PC-9 (cell line): ENCODE measurements at regions not wholly inside any gene's neighbourhood (a gene's known extent, or its start where the extent isn't known, plus 50 kb on each side); places are given as distances from the start of the nearest gene placed in this dataset.

Experiments used
- BruUV-seq: library from RNA; stranded (reverse); fragments of 400-500 nt; replicated peaks from 2 replicates; lab custom pipeline; 2021; lab: Mats Ljungman, UMichigan
- CTCF ChIA-PET: fragments of 300-600 bp; sonication (Branson Sonifier 250); formaldehyde crosslinking; loops from one replicate; lab custom pipeline; 2022; ENCODE audit warnings: antibody characterized with exemption; lab: Charles Lee
- POLR2A ChIA-PET: fragments of 300-600 bp; sonication (Branson Sonifier 250); formaldehyde crosslinking; loops from one replicate; lab custom pipeline; 2022; ENCODE audit warnings: antibody characterized with exemption; ENCODE audit not compliant: unreplicated experiment; lab: Charles Lee
- DNase-seq, 2 experiments: peaks; one replicate each; pipeline versions ENCODE4 v3.0.0 to v3.0.0-alpha.2; 2015 to 2022; ENCODE audit warnings: mixed read lengths in 1 of 2
- H2AFZ ChIP-seq: fragments of 200-600 bp; sonication (generic); 2 replicates; pipeline ENCODE4 v1.8.1; 2017; ENCODE audit warnings: antibody characterized with exemption
- H3F3A ChIP-seq: fragments of 200-600 bp; sonication (generic); 2 replicates; pipeline ENCODE4 v1.8.1; 2017; ENCODE audit warnings: antibody characterized with exemption, mild to moderate bottlenecking, low read depth; ENCODE audit not compliant: insufficient read depth
- H3K27ac ChIP-seq: fragments of 200-600 bp; sonication (generic); 2 replicates; pipeline ENCODE4 v1.6.1; 2016; ENCODE audit warnings: mixed run types
- H3K27me3 ChIP-seq: fragments of 200-600 bp; sonication (generic); 2 replicates; pipeline ENCODE4 v1.6.1; 2016; ENCODE audit warnings: low read depth, mixed run types; ENCODE audit not compliant: insufficient read depth
- H3K36me3 ChIP-seq: fragments of 200-600 bp; sonication (generic); 2 replicates; pipeline ENCODE4 v1.6.1; 2016; ENCODE audit warnings: low read depth, mixed run types
- H3K4me1 ChIP-seq: fragments of 200-600 bp; sonication (generic); replicated peaks from 2 replicates; pipeline ENCODE4 v1.6.1; 2016; ENCODE audit warnings: mixed run types; ENCODE audit not compliant: insufficient read depth
- H3K4me2 ChIP-seq: fragments of 200-600 bp; sonication (generic); 2 replicates; pipeline ENCODE4 v1.6.1; 2017; ENCODE audit warnings: mixed run types
- H3K4me3 ChIP-seq: fragments of 200-600 bp; sonication (generic); 2 replicates; pipeline ENCODE4 v1.6.1; 2016; ENCODE audit warnings: mixed run types
- H3K79me2 ChIP-seq: fragments of 200-600 bp; sonication (generic); 2 replicates; pipeline ENCODE4 v1.6.1; 2017; ENCODE audit warnings: low read depth, mixed run types
- H3K9me2 ChIP-seq: fragments of 200-600 bp; sonication (generic); 2 replicates; pipeline ENCODE4 v1.8.1; 2017; ENCODE audit warnings: mild to moderate bottlenecking; ENCODE audit not compliant: insufficient read depth
- H3K9me3 ChIP-seq: fragments of 200-600 bp; sonication (generic); 2 replicates; pipeline ENCODE4 v1.8.1; 2016; ENCODE audit warnings: low read depth; ENCODE audit not compliant: insufficient read depth
- H4K20me1 ChIP-seq: fragments of 200-600 bp; sonication (generic); 2 replicates; pipeline ENCODE4 v1.8.1; 2017; ENCODE audit not compliant: insufficient read depth
- CTCF ChIP-seq: fragments of 200-600 bp; sonication (generic); conservative IDR thresholded peaks from 2 replicates; pipeline ENCODE4 v1.6.1; 2017; ENCODE audit warnings: mixed run types, antibody characterized with exemption, mild to moderate bottlenecking, moderate library complexity
- EZH2 ChIP-seq: fragments of 200-600 bp; sonication (generic); IDR thresholded peaks from 2 replicates; pipeline ENCODE4 v1.8.0; 2017; ENCODE audit warnings: antibody characterized with exemption, low read depth
- intact Hi-C: fragments of 100-400 bp; cut with micrococcal nuclease; formaldehyde crosslinking; loops from one replicate; pipeline ENCODE4 v1.10.0; 2022; ENCODE audit not compliant: unreplicated experiment

- Histone ChIP-seq H4K20me1 (no peaks in the 10 kb centered on the region), H3K27ac (peak overlapping the region; percentile 19; the same call in 1 of the 2 replicates), H3K36me3 (no peaks in the 10 kb centered on the region), H3K4me2 (no peak overlapping the region), H3K4me1 (no peaks in the 10 kb centered on the region), H3K4me3 (no peak overlapping the region), H3K9me2 (no peaks in the 10 kb centered on the region), H3F3A (no peaks in the 10 kb centered on the region), H3K79me2 (no peaks in the 10 kb centered on the region), H3K27me3 (no peaks in the 10 kb centered on the region), H2AFZ (no peak overlapping the region), H3K9me3 (no peaks in the 10 kb centered on the region)
- intact Hi-C loops, result loop anchor here (1.0 kb wide), 2 partner anchors 31 to 34 kb away; no protein-coding TSS in a partner anchor
- TF ChIP-seq CTCF (no peak), EZH2 (no peak)
- POLR2A ChIA-PET, result interaction anchor here (0.6 kb wide), 1 partner anchor 37 kb away, joined by 3 read pairs; no protein-coding TSS in a partner anchor
- DNase-seq, result peak; percentile 15 to 42
- BruUV-seq, result no TSS peak
- CTCF ChIA-PET, result no interaction called here
Observed at GRCh38 chrX:46294234-46294633, 251.0 kb downstream of the ZNF674 start.

- POLR2A ChIA-PET, result no interaction called here
- Histone ChIP-seq H3K9me3 (no peaks in the 10 kb centered on the region), H4K20me1 (no peaks in the 10 kb centered on the region), H3K4me3 (no peak overlapping the region), H3F3A (no peaks in the 10 kb centered on the region), H3K27me3 (no peaks in the 10 kb centered on the region), H2AFZ (no peak overlapping the region), H3K27ac (no peak overlapping the region), H3K4me1 (no peaks in the 10 kb centered on the region), H3K36me3 (no peaks in the 10 kb centered on the region), H3K4me2 (no peak overlapping the region), H3K79me2 (no peaks in the 10 kb centered on the region), H3K9me2 (no peaks in the 10 kb centered on the region)
- CTCF ChIA-PET, result no interaction called here
- BruUV-seq, result no TSS peak
- intact Hi-C loops, result no loop called here
- TF ChIP-seq CTCF (no peak), EZH2 (no peak)
- no peak for DNase-seq
Observed at GRCh38 chrX:46279925-46280313, 265.3 kb downstream of the ZNF674 start.

GRCh38 chrX:46279214-46279924 is 265.9 kb downstream of the ZNF674 start:
- BruUV-seq, result no TSS peak
- no peak overlapping the region for H3K27ac ChIP-seq
- no peaks in the 10 kb centered on the region for H3K4me1 ChIP-seq
- H3F3A ChIP-seq, result no peaks in the 10 kb centered on the region
- ChIA-PET POLR2A (no interaction called here), CTCF (no interaction called here)
- no peak overlapping the region for H2AFZ ChIP-seq
- no peaks in the 10 kb centered on the region for H3K36me3 ChIP-seq
- no peak overlapping the region for H3K4me2 ChIP-seq
- no peaks in the 10 kb centered on the region for H3K9me2 ChIP-seq
- TF ChIP-seq CTCF (no peak), EZH2 (no peak)
- no peaks in the 10 kb centered on the region for H4K20me1 ChIP-seq
- no peaks in the 10 kb centered on the region for H3K9me3 ChIP-seq
- H3K4me3 ChIP-seq, result no peak overlapping the region
- no peaks in the 10 kb centered on the region for H3K79me2 ChIP-seq
- no peak for DNase-seq
- H3K27me3 ChIP-seq, result no peaks in the 10 kb centered on the region
- intact Hi-C loops, result no loop called here
